ENCODE measurements at regions not wholly inside any gene's neighbourhood (a gene's known extent, or its start where the extent isn't known, plus 50 kb on each side); places are given as distances from the start of the nearest gene placed in this dataset.

- TF ChIP-seq POLR2A (IDR thresholded peaks at IDR 0.05; ENCODE audit: low read length): no peak
- no peak for TF ChIP-seq GATA1 (IDR thresholded peaks at IDR 0.05; ENCODE audit: low read depth, low read length)
These were observed 253.9 kb downstream of the RPLP1 start for GRCh38 chr15:69706353-69707097.
